ENCODE measurements at regions not wholly inside any gene's neighbourhood (a gene's known extent, or its start where the extent isn't known, plus 50 kb on each side); places are given as distances from the start of the nearest gene placed in this dataset.

DNA sequence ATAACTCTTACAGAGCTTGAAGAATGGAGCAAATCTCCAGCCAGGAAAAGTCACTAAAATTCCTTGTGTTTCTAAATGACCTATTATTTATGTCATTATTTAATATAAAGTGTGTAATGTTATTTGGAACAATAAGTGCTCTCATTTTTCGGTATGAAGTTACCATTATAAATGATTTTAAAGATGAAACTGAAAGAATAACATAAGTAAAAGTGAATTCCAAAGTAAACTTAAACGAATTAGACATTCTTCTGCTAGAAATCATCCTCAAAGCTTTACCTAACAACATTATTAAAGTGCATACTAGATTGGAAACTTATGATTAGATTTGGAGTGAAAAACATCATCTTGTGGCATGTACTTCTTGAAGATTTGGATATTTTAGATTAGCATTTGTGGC, 897.2 kb upstream of the CDH2 start:
- no peaks in the 10 kb centered on the region for H3K36me3 Mint-ChIP-seq (ENCODE audit: low read depth)
- H3K4me1 Mint-ChIP-seq: no peaks in the 10 kb centered on the region
- peaks cover 2% of the 10 kb centered on the region for H3K9me3 Mint-ChIP-seq
- DNase-seq: no peak
- H3K27ac Mint-ChIP-seq: no peak overlapping the region
- H3K4me3 Mint-ChIP-seq: no peak overlapping the region
- no peak for ATAC-seq (ENCODE audit: low read depth)
- ChIA-PET POLR2A (no interaction called here), CTCF (no interaction called here)
- no peaks in the 10 kb centered on the region for H3K27me3 Mint-ChIP-seq
- TF ChIP-seq, protein P1, sequence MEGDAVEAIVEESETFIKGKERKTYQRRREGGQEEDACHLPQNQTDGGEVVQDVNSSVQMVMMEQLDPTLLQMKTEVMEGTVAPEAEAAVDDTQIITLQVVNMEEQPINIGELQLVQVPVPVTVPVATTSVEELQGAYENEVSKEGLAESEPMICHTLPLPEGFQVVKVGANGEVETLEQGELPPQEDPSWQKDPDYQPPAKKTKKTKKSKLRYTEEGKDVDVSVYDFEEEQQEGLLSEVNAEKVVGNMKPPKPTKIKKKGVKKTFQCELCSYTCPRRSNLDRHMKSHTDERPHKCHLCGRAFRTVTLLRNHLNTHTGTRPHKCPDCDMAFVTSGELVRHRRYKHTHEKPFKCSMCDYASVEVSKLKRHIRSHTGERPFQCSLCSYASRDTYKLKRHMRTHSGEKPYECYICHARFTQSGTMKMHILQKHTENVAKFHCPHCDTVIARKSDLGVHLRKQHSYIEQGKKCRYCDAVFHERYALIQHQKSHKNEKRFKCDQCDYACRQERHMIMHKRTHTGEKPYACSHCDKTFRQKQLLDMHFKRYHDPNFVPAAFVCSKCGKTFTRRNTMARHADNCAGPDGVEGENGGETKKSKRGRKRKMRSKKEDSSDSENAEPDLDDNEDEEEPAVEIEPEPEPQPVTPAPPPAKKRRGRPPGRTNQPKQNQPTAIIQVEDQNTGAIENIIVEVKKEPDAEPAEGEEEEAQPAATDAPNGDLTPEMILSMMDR (IDR thresholded peaks at IDR 0.05): no peak
- intact Hi-C loops (cut with micrococcal nuclease): no loop called here

DNA sequence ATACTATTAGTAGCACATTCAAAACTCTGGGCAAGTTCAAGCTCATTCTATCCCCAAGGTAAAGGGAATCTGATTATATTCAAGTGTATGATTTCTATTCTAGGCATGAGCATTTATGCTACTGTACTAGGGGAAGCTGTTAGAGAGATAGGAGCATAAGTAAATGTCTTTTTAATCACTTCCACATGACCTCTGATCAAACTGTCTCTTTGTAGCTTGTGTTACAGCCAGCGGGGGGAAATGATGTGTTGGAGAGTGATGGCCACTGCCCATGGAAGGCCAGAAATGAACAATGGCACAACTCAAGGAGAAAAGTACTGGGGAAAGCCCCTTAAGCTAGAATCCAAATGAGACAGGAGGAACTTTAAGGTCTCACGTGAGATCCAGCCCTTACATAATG, 894.9 kb upstream of the CDH2 start:
- Mint-ChIP-seq H3K4me1 (no peaks in the 10 kb centered on the region), H3K9me3 (no peaks in the 10 kb centered on the region), H3K27me3 (no peaks in the 10 kb centered on the region), H3K27ac (no peak overlapping the region), H3K36me3 (ENCODE audit: low read depth) (no peaks in the 10 kb centered on the region), H3K4me3 (no peak overlapping the region)
- CTCF ChIA-PET: no interaction called here
- ATAC-seq (ENCODE audit: low read depth): no peak
- no peak for DNase-seq
- TF ChIP-seq, protein P1 (IDR thresholded peaks at IDR 0.05): no peak
- POLR2A ChIA-PET: no interaction called here
- intact Hi-C loops (cut with micrococcal nuclease): no loop called here

DNA sequence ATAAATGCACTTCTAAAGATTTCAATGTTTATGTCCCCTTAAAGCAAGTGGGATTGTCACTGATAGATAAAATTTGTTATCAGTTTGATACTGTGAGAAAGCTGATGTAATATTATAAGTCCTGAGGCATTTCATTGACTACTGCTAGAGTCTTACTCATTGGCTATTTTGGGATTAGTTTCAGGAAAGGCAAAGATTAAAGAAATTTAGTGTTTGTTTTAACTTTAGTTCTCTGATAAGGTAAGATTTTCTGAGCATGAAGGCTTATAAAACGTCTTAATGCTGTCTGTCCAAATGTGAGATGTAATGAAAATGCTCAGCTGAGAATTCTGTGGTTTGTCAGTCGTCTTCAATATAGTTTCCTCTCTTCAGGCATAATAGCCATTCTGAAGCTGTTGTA, 886.4 kb upstream of the CDH2 start:
- CTCF ChIA-PET: no interaction called here
- Mint-ChIP-seq H3K4me1 (no peaks in the 10 kb centered on the region), H3K27ac (no peak overlapping the region), H3K9me3 (peaks cover 4% of the 10 kb centered on the region), H3K27me3 (no peaks in the 10 kb centered on the region), H3K4me3 (no peak overlapping the region), H3K36me3 (ENCODE audit: low read depth) (no peaks in the 10 kb centered on the region)
- intact Hi-C loops (cut with micrococcal nuclease): no loop called here
- no peak for DNase-seq
- TF ChIP-seq, protein P1 (IDR thresholded peaks at IDR 0.05): no peak
- ATAC-seq (ENCODE audit: low read depth): no peak
- POLR2A ChIA-PET: no interaction called here

- H3K4me1 Mint-ChIP-seq: no peaks in the 10 kb centered on the region
- H3K27me3 Mint-ChIP-seq: no peaks in the 10 kb centered on the region
- intact Hi-C loops (cut with micrococcal nuclease): no loop called here
- no peak overlapping the region for H3K4me3 Mint-ChIP-seq
- DNase-seq (no peak), ATAC-seq (ENCODE audit: low read depth) (no peak)
- H3K27ac Mint-ChIP-seq: no peak overlapping the region
- CTCF ChIA-PET: no interaction called here
- peaks cover 4% of the 10 kb centered on the region for H3K9me3 Mint-ChIP-seq
- TF ChIP-seq, protein P1 (IDR thresholded peaks at IDR 0.05): no peak
- POLR2A ChIA-PET: no interaction called here
- no peaks in the 10 kb centered on the region for H3K36me3 Mint-ChIP-seq (ENCODE audit: low read depth)
Observed at GRCh38 chr18:29062921-29063320, 886.0 kb upstream of the CDH2 start.

DNA sequence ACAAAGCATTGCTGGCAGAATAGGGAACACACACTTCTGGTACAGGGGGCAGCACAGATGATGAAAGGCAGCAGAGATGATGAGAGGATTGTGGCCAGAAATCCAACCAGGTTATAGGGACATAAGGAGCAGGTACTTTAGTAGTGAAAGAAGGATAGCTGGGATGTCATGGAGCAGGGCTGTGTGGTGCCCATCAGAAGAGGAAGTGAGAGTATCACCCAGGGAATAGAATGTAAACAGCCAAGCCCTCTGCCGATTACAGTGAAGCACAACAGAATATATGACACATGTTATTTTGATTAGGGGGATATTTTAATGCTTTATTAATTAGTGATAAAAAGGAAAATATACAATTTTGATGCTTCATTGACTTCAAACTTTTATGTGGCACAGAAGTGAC, 883.4 kb upstream of the CDH2 start:
- intact Hi-C loops (cut with micrococcal nuclease): no loop called here
- no peak for ATAC-seq (ENCODE audit: low read depth)
- Mint-ChIP-seq H3K9me3 (peaks cover 7% of the 10 kb centered on the region), H3K36me3 (ENCODE audit: low read depth) (no peaks in the 10 kb centered on the region), H3K4me3 (no peak overlapping the region), H3K27ac (no peak overlapping the region), H3K4me1 (no peaks in the 10 kb centered on the region), H3K27me3 (no peaks in the 10 kb centered on the region)
- ChIA-PET POLR2A (no interaction called here), CTCF (no interaction called here)
- TF ChIP-seq, protein P1 (IDR thresholded peaks at IDR 0.05): no peak
- DNase-seq: no peak
